ENCODE measurements at regions not wholly inside any gene's neighbourhood (a gene's known extent, or its start where the extent isn't known, plus 50 kb on each side); places are given as distances from the start of the nearest gene placed in this dataset.

GRCh38 chr14:101473045-101473729 lies 88.1 kb upstream of the DIO3 start:
- in situ Hi-C loops (cut with MboI; ENCODE audit: low pct_unique_long_range_greater_than_20kb, low sequenced_read_pairs, unreplicated experiment), result no loop called here
- no peak for DNase-seq (ENCODE audit: low spot score)

GRCh38 chr14:101473795-101474562 lies 87.3 kb upstream of the DIO3 start:
- in situ Hi-C loops (cut with MboI; ENCODE audit: low pct_unique_long_range_greater_than_20kb, low sequenced_read_pairs, unreplicated experiment), result no loop called here
- no peak for DNase-seq (ENCODE audit: low spot score)

More at GRCh38 chr14:101473045-101473729, 88.1 kb upstream of the DIO3 start:
- TF ChIP-seq CTCF (IDR thresholded peaks at IDR 0.05; ENCODE audit: extremely low read depth, insufficient read depth, missing control alignments), result no peak

GRCh38 chr14:101474563-101475455 lies 86.5 kb upstream of the DIO3 start:
- TF ChIP-seq CTCF (IDR thresholded peaks at IDR 0.05; ENCODE audit: extremely low read depth, insufficient read depth, missing control alignments), result no peak
- in situ Hi-C loops (cut with MboI; ENCODE audit: low pct_unique_long_range_greater_than_20kb, low sequenced_read_pairs, unreplicated experiment), result no loop called here
- no peak for DNase-seq (ENCODE audit: low spot score)

More at GRCh38 chr14:101473795-101474562, 87.3 kb upstream of the DIO3 start:
- TF ChIP-seq CTCF (IDR thresholded peaks at IDR 0.05; ENCODE audit: extremely low read depth, insufficient read depth, missing control alignments), result no peak

GRCh38 chr14:101475456-101476257 lies 85.6 kb upstream of the DIO3 start:
- DNase-seq (ENCODE audit: low spot score), result no peak
- in situ Hi-C loops (cut with MboI; ENCODE audit: low pct_unique_long_range_greater_than_20kb, low sequenced_read_pairs, unreplicated experiment), result no loop called here
- no peak for TF ChIP-seq CTCF (IDR thresholded peaks at IDR 0.05; ENCODE audit: extremely low read depth, insufficient read depth, missing control alignments)

- DNase-seq (ENCODE audit: low spot score), result no peak
- in situ Hi-C loops (cut with MboI; ENCODE audit: low pct_unique_long_range_greater_than_20kb, low sequenced_read_pairs, unreplicated experiment), result no loop called here
- TF ChIP-seq CTCF (IDR thresholded peaks at IDR 0.05; ENCODE audit: extremely low read depth, insufficient read depth, missing control alignments), result no peak
Measured at GRCh38 chr14:101476258-101476915, 84.9 kb upstream of the DIO3 start.
